Stimulated activated naive CD8-positive, alpha-beta T cell treated with anti-CD3 and anti-CD28 coated beads, Interleukin-15, Interleukin-2, amounts not matched to agents 100 U/mL and 50 U/mL, for 24 hours (primary cell): ENCODE measurements at regions not wholly inside any gene's neighbourhood (a gene's known extent, or its start where the extent isn't known, plus 50 kb on each side); places are given as distances from the start of the nearest gene placed in this dataset.
"Not testable (repeated sequence)": the region's sequence is repeated elsewhere in the genome, so short reads cannot be mapped to it uniquely, and the experiment has no call there.

Source experiments
- ATAC-seq: fragments of 150-1000 bp; cut with Tn5 transposase; one replicate; pipeline ENCODE4 v1.10.0; 2021
- DNase-seq: peaks from one replicate; pipeline ENCODE4 v3.0.0; 2021

DNA sequence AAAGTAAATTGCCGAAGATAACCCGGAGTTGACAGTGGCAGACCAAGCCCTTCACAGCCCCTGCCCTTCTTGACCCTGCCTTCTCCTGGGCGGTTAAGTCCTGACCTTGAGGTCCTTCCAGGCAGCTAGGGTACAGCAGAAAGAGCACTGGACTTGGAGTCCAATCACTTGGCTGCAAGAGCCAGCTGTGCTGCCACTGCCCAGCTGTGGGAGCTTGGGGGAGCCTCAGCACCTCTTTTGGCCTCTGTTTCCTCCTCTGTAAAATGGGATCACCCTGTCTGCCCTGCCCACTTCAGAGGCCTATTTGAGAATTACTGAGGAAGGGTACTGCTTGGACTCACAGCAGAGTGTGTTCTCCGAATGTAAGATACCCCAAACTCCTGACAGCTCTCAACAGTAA is 66.2 kb upstream of the SMAD6 start:
- DNase-seq, result no peak

DNA sequence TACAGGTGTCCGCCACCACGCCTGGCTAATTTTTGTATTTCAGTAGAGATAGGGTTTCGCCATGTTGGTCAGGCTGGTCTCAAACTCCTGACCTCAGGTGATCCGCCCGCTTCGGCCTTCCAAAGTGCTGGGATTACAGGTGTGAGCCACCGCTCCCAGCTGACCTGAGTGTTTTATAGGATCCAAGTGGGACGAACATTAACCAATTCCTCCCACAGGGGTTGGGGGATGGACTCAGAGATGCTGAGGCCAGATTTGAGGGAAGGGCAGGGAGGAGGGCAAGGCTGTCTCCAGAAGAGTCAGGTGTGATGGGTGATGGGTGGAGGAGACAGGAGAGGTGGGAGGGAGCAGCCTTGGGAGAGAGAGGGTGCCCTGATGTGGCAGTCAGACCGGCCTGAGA is 65.0 kb upstream of the SMAD6 start:
- DNase-seq, ATAC-seq: not testable (repeated sequence)

More for the DNA sequence above, 66.2 kb upstream of the SMAD6 start:
- no peak for ATAC-seq

DNA sequence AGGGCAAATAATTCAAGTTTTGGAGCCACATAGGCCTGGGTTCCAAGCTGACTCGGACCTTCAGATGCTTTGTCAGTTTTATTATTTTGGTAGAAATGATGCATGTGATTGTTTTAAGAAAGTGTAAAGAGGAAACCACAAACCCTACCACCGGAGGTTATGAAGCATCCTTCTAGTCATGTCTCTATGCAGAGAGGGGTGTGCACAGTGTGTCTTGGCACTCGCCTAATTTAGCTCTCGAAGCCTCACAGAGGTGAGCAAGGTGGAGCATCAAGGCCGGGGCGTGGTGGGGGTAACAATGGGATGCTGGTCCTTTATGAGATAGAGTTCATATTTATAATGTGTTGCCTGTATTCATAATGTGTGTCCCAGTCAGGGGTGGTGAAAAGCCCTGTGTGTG is 63.7 kb upstream of the SMAD6 start:
- DNase-seq, result no peak
- ATAC-seq, result peak; percentile 62

DNA sequence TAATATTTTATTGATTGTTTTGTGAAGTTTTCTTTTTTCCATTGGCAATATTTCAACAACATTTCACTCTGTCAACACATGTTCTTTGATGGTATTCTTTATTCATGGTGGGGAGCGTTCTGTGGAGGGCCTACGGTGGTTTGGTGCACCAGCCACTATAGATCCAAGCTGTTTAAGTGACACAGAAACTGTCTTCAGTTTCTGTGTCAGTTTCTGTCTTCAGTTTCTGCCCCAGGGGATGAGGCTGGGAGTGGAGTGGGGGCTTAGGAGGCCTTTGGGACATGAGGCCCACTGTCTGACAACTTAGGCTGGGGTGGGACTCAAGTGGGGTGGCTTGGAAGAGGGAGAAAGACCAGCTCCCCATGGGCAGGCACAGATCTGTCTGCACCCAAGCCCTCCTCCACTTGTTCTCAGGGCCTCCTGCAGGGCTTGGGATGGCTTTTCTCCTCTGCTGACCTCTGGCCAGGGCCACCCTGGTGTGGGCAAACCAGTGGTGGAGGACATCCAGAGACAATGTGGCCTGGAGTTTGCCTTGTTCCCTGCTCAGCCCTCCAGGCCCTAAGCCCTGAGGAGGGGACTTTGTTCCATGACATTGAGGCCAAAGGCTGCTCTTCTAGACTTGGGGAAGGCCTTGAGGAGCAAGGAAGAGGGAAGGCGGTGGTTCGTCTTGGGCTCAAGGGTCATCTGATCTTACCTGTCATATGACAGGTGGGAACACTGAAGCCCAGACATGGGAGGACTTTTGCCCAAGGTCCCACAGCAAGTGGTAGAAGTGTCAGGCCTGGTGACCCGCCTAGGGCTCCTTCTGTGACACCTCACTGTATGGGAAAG is 60.3 kb upstream of the SMAD6 start:
- no peak for ATAC-seq
- no peak for DNase-seq

DNA sequence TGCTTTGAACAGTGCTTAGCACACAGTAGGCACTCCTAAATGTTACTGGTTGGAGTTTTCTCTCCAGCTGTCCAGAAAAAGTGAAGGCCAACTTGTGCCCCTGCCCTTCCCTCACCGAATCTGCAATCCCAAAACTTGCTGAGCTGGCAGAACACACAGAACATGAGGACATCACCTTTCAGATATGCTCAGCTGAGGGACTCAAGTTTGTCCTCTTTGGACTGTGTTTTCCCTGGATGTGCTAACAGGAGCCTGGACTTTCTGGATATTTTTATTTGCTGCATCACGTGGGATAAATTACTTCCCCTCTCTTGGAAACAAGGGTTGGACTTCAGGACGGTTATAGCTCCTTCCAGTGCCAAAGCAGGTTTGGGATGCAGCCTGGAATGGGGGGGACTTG is 59.5 kb upstream of the SMAD6 start:
- ATAC-seq (no peak), DNase-seq (no peak)

DNA sequence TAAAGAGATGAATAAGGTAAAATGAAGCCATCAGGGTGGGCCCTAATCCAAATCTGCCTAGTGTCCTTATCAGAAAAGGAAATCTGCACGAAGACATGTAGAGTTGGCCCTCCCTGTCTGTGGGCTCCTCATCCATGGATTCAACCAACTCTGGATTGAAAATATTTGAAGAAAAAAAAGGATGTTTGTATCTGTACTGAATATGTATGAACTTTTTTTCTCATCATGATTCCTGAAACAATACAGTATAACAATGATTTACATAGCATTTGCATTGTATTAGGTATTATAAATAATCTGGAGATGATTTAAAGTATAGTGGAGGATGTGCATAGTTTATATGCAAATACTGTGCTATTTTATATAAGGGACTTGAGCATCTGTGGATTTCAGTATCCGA is 59.0 kb upstream of the SMAD6 start:
- no peak for ATAC-seq

DNA sequence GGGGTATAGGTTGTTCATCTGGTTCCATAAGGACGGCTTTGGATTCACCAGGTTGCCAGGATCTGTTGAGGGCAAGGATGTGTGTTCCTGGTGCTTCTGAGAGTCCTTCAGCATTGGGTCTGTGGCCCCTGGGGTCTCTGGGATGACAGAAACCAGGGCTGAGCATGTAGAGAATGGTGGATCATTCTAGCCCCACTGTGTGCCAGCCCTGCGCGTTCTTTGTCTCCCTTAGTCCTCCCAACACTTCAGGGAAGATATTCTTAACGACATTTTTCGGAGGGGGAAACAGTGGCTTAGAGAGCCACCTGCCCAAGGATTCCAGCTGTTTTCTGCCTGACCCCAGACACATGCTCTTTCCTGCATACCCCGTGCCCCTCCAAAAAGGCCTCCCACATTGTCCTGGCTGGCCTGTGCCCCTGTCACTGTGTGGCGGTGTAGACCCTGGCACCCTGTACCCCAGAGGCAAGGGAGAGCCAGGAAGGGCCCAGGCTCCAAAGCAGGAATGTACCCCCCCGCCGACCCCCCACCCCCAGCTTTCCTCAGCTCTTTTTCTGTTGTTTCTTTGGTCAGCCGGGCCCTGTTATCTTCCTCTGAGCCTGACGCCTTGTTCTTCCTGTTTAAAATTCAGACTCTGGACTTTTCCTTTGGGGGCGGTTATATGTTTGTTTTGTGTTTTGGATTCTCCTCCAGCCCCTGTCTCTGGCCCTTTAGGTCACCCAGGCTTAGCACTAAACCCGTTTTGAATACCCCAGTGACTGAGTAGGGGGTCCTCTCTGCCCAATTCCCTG is 57.8 kb upstream of the SMAD6 start:
- DNase-seq (no peak), ATAC-seq (no peak)

More for the DNA sequence above, 59.0 kb upstream of the SMAD6 start:
- DNase-seq, result no peak

DNA sequence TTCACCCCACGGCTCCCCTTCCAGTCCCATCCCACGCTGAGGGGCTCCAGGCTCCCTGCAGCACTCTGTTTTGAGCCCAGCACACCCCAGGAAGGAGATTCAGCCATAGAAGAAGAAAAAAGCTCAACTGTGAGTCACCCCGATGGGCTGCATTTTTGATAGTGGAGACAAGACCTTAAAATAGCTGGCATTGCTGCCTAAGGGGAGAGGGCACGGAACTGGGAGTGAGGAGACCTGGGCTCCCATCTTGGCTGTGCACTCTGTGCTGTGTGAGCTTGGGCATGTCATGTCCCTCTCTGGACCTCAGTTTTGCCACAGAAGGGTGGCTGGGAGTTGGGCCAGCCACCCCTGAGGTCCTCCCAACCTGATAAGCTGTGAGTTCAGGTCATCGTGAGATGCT is 57.2 kb upstream of the SMAD6 start:
- no peak for DNase-seq
- ATAC-seq, result no peak

DNA sequence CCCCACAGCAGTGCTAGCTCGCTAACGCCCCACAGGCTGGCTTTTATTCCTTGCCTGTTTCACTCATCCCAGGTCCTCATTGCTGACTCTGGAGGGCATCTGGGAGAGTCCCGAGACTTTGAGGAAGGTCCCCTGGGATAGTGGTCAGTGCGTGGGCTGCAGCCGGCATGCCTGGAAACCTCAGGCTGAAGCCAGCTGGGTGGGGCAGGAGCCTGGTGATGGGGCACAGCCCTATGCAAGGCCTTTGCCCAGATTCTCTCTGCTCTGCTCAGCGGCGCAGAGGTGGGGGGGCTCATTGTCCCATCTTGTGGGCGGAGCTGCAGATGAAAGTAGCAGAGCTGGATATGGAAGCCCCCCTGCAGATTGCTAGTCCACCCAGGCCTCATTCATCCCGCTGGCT is 55.7 kb upstream of the SMAD6 start:
- no peak for DNase-seq
- no peak for ATAC-seq

DNA sequence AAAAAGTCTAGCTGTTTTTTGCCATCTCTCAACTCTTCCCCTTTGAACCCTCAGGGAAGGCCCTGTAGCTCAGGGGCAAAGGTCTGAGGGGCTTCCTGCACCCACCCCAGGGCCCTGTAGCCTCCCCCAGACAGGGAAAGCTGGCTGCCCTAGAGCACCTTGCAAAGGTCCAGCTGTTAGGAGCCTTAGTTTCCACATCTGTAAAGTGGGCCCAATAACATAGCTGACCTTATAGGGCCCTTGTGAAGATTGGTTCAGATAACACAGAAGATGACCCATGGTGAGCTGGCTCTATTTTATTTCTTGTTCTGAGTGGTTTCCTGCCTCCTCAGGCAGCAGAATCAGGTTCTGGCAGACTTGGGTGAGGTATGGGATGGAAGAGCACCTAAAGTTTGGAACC is 55.2 kb upstream of the SMAD6 start:
- ATAC-seq, result no peak

DNA sequence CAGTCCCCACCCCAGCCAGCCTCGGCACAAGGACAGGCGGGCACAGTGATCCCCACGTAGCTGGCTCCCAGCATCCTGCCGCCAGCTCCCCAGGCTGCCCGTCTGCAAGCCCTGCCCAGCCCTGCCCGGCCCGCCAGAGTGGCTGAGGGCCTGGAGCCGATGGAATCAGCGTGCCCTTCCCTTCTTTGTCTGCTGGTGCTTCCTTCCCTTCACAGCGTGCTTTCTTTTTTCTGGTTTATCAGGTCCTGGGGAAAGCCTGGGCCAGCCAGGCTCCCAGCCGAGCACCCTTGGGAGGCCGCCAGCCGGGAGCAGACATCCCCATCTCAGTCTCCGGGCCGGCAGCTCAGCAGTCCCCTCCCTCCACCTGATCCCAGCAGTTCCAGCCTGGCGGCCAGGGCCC is 54.7 kb upstream of the SMAD6 start:
- DNase-seq (no peak), ATAC-seq (no peak)

More for the DNA sequence above, 55.2 kb upstream of the SMAD6 start:
- no peak for DNase-seq

DNA sequence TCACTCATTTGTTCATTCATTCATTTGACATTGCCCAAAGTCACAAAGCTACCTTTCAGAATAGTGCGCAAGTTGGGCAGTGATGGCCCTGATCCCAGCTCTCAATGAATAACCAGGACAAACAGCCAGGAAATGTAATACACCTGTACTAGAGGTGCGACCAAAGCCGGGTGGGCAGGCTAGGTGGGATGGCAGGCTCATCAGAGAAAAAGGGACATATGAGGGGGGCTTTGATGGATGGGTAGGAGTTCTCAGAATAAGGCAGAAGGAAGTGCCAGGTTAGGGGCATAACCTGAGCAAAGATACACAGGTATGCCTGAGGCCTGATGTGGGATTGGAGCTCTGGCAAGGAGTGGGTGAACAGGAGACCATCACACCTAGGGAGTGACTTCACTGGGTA is 53.4 kb upstream of the SMAD6 start:
- DNase-seq (no peak), ATAC-seq (no peak)

DNA sequence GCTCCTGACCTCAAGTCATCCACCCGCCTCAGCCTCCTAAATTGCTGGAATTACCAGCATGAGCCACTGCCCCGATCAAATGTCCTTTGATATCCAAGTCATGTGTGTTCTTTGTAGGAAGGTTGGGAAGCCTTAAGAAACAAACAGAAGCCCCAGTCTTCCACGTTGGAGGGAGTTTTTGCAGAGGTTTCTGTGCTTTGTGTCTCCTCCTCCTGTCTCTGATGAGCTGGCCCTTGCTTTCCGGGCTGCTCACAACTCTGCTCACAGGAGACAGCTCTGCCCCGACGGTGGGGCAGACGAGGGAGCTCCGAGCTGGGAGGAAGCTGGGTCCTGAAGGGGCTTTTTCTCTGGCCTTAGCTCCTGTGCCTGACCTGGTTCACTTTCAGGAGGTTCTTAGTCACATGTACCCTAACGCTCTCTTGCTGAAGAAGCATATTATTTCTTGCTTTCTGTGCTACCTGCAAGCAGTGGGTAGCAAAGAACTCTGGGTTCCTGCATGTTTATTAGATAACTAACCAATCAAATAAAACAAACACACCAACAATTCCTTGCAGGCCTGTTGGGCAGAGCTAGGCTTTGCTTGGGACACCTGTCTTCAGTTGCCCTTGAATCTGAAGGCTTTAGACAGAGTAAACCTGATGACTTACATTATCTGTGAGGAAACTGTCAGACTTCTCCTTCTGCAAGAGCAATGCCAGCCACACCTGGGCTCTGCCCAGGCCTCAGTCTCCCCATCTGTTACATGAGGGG is 52.6 kb upstream of the SMAD6 start:
- ATAC-seq (no peak), DNase-seq (no peak)

DNA sequence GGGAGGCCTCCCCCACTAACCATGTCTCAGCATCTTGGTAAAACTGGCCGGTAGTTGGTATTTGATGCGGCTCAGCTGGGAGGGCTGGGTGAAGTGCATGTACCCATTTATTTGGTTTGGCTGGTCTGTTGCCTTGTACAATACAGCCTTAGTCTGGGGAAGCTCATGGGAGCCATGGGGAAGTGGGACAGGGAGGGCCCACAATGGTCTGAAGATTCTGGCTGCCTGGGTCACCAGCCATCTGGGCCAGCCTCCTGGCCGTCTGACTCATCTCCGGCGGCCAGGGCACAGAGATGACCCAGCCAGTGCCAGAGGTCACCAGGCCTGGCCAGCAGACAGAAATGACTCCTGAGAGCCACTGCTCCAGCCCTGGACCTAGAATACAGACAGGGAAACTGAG is 51.6 kb upstream of the SMAD6 start:
- ATAC-seq (no peak), DNase-seq (no peak)

DNA sequence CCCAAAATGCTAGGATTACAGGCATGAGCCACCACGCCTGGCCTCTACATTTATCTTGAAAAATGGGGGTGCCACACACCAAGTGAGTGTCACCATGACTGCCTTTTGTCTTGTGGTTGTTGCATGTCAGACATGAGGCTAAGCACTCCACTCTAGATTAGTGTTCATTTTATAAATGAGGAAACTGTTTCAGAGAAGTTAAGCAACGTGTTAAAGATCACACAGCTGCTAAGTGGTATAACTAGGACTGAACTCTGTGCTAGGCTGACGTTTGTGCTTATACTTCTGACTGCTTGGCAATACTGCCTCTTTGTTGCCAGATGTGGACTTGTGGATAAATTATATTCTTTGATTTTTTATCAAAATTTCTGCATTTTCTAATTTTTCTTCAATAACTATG is 50.8 kb upstream of the SMAD6 start:
- ATAC-seq, result no peak
- DNase-seq, result no peak

DNA sequence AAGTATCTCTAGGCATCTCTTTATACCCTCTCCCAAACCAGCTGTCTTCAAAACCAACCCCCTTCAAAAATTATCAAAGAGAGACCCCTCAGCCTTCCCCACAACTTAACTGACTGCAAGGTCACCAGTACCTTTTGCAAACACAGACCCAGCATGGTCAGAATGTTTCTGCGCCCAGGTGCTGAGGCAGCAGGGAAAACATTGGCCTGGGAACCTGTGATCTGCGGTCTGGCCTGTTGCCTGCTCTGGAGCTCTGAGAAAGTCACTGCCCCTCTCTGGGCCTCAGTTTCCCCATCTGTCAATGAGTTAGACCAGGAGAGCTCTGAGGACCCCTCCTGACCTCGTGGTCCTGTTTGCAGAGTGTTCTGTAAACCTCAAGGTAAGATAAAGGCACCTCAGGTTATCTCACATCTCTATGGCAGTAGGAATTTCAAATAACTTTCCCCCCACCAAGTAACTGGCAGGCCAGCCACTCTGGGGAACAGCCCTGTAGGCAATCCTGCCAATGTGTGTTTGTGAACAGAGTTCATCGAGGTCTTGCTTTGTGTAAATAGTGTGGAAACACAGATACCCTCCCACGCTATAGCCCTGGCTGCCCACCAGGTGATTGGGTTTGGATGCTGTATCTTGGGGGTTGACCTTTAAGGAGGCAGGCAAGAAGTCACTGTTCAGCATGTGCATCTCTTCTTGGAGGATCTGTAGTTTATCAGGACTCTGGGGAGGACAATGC is 50.0 kb upstream of the SMAD6 start:
- DNase-seq (no peak), ATAC-seq (no peak)
